ENCODE measurements at regions not wholly inside any gene's neighbourhood (a gene's known extent, or its start where the extent isn't known, plus 50 kb on each side); places are given as distances from the start of the nearest gene placed in this dataset.

DNA sequence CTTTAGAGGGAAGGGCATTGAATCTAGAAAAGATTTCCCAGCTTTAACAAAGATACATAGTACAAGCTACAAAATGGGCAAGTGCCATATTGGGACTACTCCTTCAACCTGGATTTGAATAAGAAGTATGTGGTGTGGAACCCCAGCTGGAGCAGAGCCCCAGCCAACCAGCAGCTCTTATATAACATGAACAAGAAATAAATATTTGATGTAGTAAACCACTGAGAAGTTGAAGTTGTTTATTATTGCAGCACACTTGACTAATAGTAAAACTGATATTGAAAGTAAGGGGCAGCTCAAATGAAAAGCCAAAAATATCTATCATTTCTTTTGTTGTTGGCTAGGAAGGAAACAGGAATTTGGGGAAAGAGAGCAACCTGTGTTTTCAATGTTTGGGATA is 701.8 kb downstream of the TMTC2 start:
- Histone ChIP-seq H3K36me3 (ENCODE audit: insufficient read depth, low read length) (no peaks in the 10 kb centered on the region), H3K4me2 (ENCODE audit: low read length) (no peak overlapping the region), H2AFZ (ENCODE audit: low read length) (no peak overlapping the region), H3K27me3 (ENCODE audit: insufficient read depth, low read length) (no peaks in the 10 kb centered on the region), H3F3A (ENCODE audit: insufficient read depth, low read length) (no peaks in the 10 kb centered on the region), H3K9ac (ENCODE audit: low read length) (no peak overlapping the region), H3K79me2 (ENCODE audit: insufficient read depth, low read length) (no peaks in the 10 kb centered on the region), H3K4me1 (ENCODE audit: insufficient read depth, low read length, severe bottlenecking) (no peaks in the 10 kb centered on the region), H3K9me2 (ENCODE audit: low read depth, low read length) (no peaks in the 10 kb centered on the region), H3K9me3 (ENCODE audit: low read length) (no peaks in the 10 kb centered on the region), H3K27ac (ENCODE audit: low read depth, low read length, poor library complexity, severe bottlenecking) (no peak overlapping the region), H3K4me3 (ENCODE audit: low read depth, low read length, poor library complexity, severe bottlenecking) (no peak overlapping the region), H4K20me1 (ENCODE audit: insufficient read depth, low read length) (no peaks in the 10 kb centered on the region)
- no peak for TF ChIP-seq EZH2 (IDR thresholded peaks at IDR 0.05; ENCODE audit: borderline replicate concordance, low read length)
- TF ChIP-seq, protein P1, sequence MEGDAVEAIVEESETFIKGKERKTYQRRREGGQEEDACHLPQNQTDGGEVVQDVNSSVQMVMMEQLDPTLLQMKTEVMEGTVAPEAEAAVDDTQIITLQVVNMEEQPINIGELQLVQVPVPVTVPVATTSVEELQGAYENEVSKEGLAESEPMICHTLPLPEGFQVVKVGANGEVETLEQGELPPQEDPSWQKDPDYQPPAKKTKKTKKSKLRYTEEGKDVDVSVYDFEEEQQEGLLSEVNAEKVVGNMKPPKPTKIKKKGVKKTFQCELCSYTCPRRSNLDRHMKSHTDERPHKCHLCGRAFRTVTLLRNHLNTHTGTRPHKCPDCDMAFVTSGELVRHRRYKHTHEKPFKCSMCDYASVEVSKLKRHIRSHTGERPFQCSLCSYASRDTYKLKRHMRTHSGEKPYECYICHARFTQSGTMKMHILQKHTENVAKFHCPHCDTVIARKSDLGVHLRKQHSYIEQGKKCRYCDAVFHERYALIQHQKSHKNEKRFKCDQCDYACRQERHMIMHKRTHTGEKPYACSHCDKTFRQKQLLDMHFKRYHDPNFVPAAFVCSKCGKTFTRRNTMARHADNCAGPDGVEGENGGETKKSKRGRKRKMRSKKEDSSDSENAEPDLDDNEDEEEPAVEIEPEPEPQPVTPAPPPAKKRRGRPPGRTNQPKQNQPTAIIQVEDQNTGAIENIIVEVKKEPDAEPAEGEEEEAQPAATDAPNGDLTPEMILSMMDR (IDR thresholded peaks at IDR 0.05; ENCODE audit: low read length) = no peak

DNA sequence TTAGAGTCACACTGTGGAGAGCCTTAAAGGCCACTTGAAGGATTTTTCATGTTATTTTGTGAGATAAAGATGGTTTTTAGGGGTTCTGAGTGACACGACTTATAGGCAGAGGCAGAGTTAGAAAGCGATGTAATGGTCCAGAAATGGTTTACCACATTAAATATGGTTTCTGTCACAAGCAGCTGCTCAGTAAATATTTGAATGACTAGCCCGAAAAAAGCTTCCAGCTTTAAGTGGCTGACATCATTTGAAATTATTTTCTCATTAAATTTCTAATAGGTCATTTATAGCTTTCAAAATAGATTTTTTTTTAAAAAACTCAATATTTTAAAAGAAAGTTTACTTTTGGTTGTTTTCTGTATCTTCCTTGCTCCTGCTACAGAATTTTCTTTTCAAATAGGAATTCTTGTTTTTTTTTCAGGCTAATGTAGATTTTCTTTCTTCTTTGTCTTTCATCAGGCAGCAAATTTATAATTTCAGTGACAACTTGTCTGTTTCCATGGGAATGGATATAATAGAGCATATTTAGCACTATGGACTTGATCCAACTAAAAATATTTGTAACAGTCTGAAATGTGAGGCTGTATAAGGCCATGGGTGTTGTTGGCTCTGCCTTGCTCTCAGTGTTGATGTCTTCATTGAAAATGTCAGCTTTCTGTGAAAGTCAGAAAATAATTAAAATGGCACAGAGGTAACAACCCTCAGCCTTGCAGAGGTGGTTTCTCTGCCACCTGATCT is 700.0 kb downstream of the TMTC2 start:
- Histone ChIP-seq H3K4me1 (ENCODE audit: insufficient read depth, low read length, severe bottlenecking) (no peaks in the 10 kb centered on the region), H3K79me2 (ENCODE audit: insufficient read depth, low read length) (no peaks in the 10 kb centered on the region), H4K20me1 (ENCODE audit: insufficient read depth, low read length) (no peaks in the 10 kb centered on the region), H3K9me2 (ENCODE audit: low read depth, low read length) (no peaks in the 10 kb centered on the region), H3K4me2 (ENCODE audit: low read length) (no peak overlapping the region), H3F3A (ENCODE audit: insufficient read depth, low read length) (no peaks in the 10 kb centered on the region), H3K27ac (ENCODE audit: low read depth, low read length, poor library complexity, severe bottlenecking) (no peak overlapping the region), H3K4me3 (ENCODE audit: low read depth, low read length, poor library complexity, severe bottlenecking) (no peak overlapping the region), H3K9ac (ENCODE audit: low read length) (no peak overlapping the region), H3K9me3 (ENCODE audit: low read length) (no peaks in the 10 kb centered on the region), H3K27me3 (ENCODE audit: insufficient read depth, low read length) (no peaks in the 10 kb centered on the region), H2AFZ (ENCODE audit: low read length) (no peak overlapping the region), H3K36me3 (ENCODE audit: insufficient read depth, low read length) (no peaks in the 10 kb centered on the region)
- TF ChIP-seq, protein P1 (IDR thresholded peaks at IDR 0.05; ENCODE audit: low read length) = no peak
- TF ChIP-seq EZH2 (IDR thresholded peaks at IDR 0.05; ENCODE audit: borderline replicate concordance, low read length) = no peak

DNA sequence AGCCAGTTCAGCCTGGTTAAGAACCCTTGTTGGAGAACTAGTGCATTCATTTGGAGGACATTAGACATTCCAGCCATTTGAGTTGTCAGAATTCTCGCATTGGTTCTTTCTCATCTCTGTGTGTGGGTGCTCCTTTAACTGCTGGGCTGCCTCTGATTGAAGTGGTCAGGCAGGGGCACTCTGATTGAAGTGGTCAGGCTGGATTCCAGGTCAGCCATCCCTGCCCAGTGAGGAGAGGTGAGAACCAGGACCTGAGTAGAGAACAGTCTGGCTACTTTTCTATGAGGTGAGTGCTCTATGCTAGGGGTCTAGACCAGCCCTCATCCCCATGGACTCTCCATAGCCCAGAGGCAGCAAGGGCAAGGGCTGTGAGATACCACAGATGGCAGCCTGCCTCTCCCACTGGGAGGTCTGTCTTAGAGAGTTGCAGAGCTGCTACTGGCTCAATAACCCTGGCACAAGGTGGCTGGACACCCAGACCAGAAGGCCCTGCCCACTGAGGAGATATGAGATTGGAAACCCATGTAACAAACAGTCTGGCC is 691.6 kb downstream of the TMTC2 start:
- no peaks in the 10 kb centered on the region for H3K9me3 ChIP-seq (ENCODE audit: low read length)
- no peak for TF ChIP-seq EZH2 (IDR thresholded peaks at IDR 0.05; ENCODE audit: borderline replicate concordance, low read length)
- TF ChIP-seq, protein P1 (IDR thresholded peaks at IDR 0.05; ENCODE audit: low read length) = no peak
- H3K9ac ChIP-seq (ENCODE audit: low read length) = no peak overlapping the region
- no peak overlapping the region for H3K27ac ChIP-seq (ENCODE audit: low read depth, low read length, poor library complexity, severe bottlenecking)
- H3K9me2 ChIP-seq (ENCODE audit: low read depth, low read length) = no peaks in the 10 kb centered on the region
- no peak overlapping the region for H2AFZ ChIP-seq (ENCODE audit: low read length)
- no peaks in the 10 kb centered on the region for H3K36me3 ChIP-seq (ENCODE audit: insufficient read depth, low read length)
- H3K4me2 ChIP-seq (ENCODE audit: low read length) = no peak overlapping the region
- H3F3A ChIP-seq (ENCODE audit: insufficient read depth, low read length) = no peaks in the 10 kb centered on the region
- H3K4me1 ChIP-seq (ENCODE audit: insufficient read depth, low read length, severe bottlenecking) = no peaks in the 10 kb centered on the region
- H3K27me3 ChIP-seq (ENCODE audit: insufficient read depth, low read length) = no peaks in the 10 kb centered on the region
- no peak overlapping the region for H3K4me3 ChIP-seq (ENCODE audit: low read depth, low read length, poor library complexity, severe bottlenecking)
- H4K20me1 ChIP-seq (ENCODE audit: insufficient read depth, low read length) = no peaks in the 10 kb centered on the region
- no peaks in the 10 kb centered on the region for H3K79me2 ChIP-seq (ENCODE audit: insufficient read depth, low read length)
